HG03159 (cell line): ENCODE measurements at regions not wholly inside any gene's neighbourhood (a gene's known extent, or its start where the extent isn't known, plus 50 kb on each side); places are given as distances from the start of the nearest gene placed in this dataset.

Experiments used
- ATAC-seq: cut with Tn5 transposase; IDR thresholded peaks from one replicate; pipeline ENCODE4 v1.9.1; 2021; ENCODE audit warnings: mild to moderate bottlenecking, moderate library complexity; ENCODE audit not compliant: unreplicated experiment

DNA sequence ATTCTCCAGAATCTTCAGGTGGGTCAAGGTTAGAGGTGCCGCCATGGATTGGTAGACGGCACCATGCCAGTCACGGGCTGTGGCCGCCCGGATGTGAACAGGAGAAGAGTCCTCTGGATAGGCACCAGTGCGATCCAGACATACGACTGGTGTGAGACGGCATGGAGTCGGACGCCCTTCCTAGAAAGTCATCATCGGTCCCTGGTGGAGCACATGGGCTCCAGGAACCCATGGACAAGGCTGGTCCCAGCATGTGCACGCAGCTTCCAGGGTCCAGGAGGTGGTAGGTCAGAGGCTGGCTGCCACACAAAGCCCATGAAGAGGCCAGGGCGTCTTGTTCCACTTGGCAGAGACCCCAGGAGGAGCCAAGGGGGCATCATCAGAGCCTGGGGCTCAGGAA is 276.1 kb upstream of the LRRC3B start:
- no peak for ATAC-seq

DNA sequence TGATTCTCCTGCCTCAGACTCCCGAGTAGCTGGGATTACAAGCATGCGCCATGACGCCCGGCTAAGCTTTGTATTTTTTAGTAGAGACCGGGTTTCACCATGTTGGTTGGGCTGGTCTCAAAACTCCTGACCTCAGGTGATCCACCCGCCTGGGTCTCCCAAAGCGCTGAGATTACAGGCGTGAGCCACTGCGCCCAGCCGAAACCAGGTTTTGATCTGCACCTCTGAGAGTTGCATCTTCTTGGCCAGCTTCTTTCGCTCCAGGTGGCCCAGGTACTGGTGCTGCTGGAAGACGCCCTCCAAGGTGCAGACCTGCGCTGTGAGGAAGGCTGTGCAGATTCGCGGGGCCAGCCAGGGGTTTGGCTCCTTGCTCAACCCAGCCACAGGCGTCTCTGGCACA is 275.4 kb upstream of the LRRC3B start:
- ATAC-seq, result no peak

DNA sequence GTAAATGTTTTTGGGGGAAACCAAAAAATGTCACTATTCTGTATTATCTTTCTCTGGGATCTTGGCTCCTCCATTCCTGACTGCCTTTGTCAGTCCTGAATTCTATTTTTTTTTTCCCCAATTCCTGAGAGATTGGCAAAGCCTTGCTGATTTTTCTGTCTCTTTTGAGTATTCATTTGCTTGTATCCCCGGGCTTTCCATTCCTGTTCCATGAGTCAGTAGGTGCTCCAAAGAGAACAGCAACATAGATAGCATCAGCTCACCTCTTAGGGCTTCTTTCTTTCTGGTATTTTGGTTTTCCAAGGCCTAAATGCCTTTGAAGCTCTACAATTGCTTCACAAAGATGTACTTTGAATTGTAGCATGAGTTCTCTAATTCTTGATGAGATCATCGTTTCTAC is 271.7 kb upstream of the LRRC3B start:
- no peak for ATAC-seq

DNA sequence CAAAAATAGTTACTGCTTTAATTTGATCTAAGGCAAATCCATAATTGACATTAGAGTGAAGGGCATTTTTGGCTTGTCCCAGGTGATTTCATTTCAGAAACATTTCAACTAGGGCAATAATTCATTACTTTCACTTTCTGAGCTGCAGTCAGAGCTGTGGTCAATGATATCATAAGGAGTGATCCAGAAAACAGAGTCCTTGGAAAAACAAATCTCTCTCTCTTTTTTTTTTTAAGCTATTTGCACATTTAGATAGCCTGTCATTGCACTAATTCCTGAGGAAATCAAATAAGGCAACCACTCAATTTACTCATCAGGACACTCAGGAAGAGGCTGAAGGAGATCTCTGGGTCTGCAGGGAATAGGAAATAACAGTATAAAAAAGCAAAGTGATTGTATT is 269.5 kb upstream of the LRRC3B start:
- no peak for ATAC-seq

DNA sequence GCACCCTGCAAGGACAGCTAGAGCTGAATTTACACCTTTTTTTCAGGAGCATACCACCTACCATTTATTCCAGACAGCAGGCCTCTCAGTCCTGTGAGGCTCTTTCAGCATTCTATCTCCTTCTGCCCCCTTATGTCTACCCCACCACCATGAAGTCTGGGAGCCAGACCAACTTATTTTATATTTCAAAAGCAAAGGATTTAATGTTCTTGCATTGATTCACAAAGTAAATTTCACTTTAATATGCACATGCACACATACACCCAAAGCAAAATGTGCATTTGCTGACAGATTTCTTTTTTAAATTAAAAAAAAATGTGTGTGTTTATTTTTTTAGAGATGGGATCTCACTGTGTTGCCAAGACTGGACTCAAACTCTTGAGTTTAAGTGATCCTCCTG is 264.2 kb upstream of the LRRC3B start:
- ATAC-seq, result no peak

DNA sequence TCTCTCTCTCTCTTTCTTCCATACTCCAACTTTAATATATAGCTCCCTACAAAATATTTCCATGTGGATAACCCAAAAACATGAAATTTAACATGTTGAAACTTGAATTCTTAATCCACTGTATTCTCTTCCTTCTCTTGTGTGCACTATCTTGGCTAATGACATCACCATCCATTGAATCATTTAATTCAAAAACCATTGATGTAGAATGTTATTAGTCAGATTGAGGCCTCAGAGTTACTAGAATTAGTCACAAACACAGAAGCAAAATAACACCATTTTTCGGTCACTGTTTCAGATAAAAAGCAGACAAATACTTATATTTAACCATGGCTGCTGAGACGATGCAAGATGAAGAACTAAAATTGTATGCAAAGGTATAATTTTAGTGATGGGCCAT is 256.9 kb upstream of the LRRC3B start:
- no peak for ATAC-seq

DNA sequence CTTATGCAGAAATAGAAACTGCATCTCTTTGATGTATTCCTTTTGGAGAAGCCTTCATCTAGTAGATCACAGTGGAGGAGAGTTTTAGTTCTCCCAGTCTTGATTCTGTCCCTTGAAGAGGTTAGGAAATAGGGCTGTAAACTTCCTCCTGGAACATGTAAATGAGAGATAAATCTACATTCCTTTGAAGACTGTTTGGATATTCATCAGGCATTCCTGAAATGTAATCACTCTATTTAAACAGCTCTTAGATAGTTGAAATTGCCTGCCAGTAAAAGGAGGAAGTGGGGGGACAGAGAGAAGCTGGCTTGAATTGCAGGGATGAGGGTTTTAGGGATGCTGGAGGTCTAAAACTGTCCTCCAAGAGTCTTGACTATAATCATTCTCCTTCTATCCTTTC is 254.3 kb upstream of the LRRC3B start:
- no peak for ATAC-seq

DNA sequence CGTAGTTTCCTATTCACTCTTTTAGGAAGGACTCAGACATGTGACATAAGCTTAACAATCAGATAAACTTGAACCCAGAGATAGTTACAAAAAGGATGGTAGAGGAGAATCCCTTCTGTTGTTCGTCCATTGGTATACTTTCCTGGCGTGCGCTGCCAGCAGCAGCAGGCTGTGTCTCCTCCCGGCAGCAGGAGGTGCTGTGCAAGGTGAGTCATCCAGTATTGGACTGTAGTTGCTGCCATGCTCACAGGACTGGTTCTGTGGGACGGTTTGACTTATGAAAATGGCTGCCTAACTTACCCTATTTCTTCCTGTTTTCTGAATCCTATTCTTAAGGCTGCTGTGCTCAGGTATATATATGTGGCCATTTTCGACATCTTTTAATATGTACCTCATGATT is 253.4 kb upstream of the LRRC3B start:
- no peak for ATAC-seq

DNA sequence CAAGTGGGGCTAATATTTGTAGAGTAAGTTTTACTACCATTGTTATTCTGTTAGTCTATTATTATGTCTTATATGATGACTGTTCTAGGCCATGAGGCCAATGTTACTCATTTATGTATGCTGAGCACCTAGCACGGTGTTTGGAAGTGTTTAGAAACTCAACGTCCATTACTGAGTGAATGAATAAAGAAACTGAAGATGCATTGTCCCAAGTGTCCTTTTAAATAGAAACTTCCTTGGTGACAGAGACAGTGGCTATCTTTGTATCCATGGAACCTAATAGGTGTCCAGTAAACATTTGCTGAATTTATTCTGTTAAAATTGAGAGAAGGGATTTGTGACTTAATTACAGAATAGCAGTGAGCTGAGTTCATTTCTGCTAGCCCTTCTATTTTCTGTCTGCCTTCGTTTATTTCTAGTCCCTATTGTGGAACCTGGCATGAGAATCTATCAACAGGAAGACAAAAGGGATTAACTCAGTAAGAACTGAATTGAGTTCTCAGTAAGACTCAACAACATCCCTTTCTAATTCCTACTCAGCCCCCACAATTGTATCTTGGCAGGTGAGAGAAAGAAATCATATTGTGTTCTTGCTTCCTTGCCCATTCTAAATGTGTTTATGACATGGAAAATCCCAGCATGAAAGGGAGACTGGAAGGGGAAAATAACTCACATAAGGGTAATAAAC is 246.6 kb upstream of the LRRC3B start:
- ATAC-seq, result no peak

DNA sequence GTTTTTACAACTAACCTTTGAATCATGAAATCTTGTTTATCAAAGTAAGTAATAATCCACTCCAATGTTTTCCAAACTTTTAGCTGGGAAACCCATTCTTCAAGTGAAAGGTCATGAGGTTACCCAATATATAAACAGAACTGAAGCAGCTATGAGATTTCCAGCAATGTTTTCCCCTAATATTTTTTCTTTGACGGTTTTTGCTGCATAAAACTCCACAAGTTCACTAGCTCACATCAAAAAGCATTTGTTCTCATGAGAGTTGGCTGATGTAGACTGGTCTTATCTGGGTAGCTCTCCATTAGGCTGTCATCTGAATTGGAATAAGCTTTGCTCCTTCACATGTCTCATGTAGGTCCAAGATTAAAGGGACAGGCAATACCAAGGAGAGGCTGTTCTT is 241.2 kb upstream of the LRRC3B start:
- ATAC-seq, result no peak

DNA sequence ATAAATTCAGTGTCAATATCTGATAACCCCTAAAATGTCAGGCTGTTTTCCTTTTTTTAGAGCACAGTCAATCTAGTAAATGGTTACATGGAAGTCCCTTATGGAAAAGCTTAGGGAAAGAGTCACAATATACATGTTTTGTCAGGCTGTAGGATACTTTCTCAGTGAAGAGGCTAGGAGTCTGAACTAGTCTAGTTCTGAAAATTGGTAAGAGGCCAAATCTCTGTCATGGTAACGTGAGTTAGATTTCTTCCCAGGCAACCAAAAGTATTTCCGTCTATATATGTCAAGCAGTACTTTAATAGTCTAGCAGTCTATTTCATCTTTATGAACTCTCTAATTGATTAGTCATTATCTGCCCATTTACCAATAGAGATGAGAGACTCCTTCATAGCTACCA is 215.9 kb upstream of the LRRC3B start:
- ATAC-seq, result no peak

DNA sequence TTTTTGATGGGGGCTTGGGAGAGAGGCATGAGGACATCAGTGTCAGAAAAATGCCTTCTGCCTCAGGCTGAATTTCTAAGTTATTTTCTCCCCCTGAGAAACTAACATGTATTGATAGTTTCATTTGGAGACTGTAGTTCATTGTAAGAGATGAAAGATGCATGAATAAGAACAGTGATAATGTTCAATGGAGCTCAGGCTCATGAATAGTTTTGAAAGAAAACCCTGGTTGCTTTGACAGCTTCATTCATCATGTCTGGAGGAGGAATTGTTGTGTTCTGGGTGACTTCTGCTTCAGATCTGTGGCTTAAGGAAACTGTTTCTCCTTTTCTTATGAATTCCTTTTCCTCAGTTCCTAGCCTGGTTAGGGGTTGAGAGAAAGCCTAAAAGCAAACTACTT is 204.0 kb upstream of the LRRC3B start:
- ATAC-seq, result no peak

DNA sequence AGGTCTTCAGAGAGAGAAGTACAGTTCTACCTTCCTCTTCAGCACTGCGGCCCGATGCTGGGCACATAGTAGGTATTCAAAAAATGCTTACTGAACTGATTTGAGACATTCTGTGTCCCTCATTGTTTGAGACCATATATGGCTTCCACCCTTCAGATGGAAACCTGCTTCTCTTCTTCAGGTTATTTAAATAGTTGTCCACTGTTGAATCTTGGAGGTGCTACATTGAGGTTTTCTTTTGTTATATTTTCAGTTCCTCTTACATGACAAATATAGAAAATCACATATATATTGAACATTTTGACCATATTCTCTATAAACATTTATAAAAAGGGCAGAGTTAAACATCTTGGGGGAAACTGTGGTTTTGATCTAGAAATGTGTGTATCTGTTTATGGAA is 200.2 kb upstream of the LRRC3B start:
- ATAC-seq, result peak; percentile 73

DNA sequence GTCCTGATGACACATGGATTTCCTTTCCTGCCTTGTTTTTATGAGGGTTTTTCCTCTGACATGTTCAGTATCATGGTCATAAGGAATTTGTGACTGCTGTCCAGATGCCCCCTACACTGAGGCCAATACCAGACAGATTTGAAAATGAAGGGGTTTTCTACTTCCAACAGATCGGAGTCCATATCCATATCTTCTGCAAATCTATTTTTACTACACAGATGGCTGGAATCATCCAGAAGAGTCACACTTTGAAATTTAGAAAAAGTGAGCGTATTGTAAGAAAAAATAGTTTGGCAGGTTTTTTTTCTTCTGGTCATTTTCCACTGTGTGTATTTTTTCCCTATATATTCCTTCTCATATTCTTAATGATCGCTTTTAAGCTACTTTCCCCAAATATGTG is 197.5 kb upstream of the LRRC3B start:
- ATAC-seq, result no peak

DNA sequence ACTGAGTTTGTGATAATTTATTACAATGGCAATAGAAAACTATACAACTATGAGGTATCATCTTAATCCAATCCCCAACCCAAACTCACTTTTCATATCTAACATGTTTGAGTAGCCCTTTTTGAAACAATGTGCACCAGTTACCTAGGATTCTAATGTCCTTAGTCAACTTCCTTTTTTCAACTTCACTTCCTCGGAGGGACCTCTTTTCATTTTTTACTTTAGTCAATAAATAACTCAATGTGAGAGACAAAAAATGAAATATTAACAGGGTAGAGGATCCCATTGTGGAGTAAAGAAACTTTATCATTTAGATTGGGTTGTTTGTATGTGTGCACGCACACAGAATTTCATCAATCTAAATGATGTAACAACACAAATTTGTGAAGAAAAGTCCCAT is 193.6 kb upstream of the LRRC3B start:
- no peak for ATAC-seq

DNA sequence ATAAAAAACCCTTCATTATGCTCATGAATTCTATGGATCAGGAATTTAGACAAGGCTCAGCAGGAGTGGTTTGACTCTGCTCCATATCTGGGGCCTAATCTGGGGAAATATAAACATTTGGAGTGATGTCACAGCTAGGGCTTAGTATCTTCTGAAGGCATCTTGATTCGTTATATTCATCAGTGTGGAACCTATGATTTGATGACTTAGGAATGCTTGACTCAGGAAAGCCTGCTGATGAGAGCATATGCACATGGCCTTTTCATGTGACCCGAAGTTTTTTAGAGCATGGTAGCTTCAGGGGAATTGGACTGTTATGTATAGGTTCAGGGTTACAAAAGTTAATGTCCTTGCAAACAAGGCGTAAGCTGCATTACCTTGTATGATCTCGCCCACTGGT is 184.9 kb upstream of the LRRC3B start:
- ATAC-seq, result no peak

DNA sequence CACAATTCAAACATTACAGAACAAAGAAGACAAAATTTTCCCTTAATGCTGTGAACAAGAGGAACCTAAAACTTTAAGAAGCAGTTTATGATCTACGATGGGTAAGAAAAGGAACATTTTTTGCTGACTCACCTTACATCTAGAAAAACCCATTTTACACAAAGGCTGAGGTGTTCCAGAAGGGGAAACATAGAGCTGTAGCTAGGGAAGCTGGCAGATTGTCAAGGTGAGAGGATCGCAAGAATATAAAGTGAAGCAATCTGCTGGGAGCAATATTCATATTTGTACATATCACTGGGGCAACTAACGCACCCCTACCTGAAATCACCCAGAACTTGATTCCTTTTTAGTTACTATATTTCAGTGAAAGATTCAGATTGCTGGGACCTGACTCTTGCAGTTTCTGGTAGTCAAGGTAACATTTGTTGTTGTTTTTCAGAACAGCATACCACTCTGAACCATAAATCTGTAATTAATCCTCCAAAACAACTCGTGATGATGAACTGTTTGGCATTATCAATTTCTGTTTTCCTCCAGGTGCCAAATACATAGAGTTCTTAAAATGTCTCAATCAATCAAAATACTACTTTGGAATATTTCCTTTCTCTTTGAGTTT is 184.1 kb upstream of the LRRC3B start:
- no peak for ATAC-seq

DNA sequence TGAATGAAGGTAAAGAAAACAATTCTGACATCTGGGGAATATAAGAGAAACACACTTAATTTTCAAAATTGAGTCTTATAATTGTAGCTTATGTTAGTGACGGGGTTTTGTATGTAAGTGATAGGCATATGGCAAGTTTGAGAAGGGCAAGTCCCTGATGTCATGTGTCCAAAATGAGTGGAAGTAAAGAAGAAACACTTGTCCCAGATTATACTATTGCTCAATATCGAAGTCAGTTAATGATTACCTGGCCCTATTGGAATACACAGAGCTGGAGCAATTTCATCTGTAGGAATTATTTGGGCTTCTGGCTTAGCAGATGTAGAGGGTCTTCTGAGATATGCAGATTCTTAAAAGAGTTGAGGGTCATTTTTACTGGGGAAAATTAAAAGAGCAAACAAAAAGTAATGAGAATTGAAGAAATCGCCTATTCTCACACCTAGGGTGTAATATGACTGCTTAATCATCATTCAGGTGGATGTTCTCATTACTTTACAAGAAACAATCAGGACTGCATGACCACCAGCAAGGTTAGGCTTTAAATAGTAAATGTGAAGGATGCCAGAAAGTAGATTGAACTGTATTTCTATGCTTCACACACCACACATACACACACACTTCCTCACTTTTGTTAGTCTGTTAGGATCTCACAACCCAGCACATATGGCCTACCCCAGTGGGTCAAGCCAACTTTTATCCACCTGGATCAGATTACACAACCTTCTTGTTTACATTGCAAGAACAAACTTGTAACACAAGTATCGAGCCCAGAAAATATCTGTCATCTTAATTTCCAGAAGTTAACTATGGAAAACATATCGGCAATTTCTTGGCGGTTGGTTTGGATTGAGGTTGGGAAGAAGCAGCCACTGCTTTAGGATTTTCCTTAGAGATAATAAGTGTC is 183.3 kb upstream of the LRRC3B start:
- ATAC-seq, result no peak

DNA sequence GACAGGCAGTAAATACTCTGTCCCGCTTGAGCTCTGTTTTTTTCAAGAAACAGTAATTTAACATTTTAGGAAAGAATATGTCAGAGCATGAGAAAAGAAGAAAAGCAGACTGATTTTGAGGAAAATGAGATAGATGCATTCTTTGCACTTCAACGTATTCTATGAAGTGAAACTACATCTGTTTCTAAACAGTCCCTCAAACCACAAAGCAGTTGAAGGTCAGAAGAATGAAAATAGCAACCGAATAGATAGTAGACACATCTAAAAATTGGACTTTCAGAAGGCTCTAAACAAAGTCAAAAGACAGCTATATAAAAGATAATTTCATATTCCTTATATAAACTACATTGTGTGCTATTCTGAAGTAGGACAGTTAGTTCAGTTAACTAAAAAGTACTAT is 172.6 kb upstream of the LRRC3B start:
- ATAC-seq, result peak; percentile 74

DNA sequence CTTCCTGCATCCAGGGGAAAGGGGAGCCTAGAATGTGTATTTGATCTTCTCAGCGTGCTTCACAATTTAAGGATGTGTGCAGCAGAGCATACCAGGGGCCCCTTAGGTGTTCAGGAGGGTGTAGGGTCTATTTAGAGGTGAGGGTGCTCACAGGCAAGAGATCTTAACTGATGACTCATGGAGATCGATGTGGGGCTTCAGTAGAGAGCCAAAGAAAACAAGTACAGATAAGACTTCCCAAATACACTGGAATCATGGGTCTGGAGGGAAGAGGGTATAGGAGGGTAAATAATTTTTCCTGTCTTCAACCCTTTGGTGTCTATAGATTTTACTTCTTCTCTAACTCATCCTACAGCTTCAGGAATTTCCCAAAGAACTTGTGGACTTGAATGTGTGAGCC is 170.2 kb upstream of the LRRC3B start:
- no peak for ATAC-seq

DNA sequence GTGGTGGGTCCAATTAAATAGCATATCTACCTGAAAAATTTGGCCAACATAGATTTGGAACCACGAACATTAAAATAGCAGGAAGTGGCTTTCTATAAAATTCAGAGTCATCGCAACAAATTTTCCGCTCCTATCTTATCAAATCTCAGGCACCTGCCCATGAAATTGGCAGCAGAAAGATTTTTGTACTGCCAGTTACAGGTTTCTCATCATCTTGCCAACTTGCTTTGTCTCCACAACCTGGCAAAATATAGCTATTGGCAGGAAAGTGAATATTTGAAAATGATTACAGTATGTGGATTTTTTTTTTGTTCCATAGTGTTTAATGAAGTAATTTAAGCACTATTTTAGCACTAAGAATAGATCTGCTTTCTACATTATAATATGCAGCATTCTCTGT is 161.6 kb upstream of the LRRC3B start:
- ATAC-seq, result no peak

DNA sequence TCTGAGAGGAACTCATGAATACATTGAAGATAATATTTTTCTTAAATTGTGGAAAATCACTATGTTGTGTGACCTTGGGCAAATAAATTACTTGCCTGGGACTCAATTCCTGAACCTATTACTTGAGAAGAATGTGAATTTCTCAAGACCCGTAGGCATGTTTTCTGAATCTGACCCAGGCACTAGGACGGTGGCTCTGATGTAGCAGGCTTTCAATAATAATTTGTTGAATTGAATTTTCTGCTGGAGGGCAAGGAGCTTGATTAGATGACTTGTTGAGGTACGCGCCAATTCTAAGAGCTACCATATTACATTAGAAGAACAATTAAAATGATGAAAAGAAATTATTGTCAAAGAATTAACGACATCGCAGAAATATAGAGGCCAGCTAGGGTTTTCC is 150.2 kb upstream of the LRRC3B start:
- ATAC-seq, result no peak
